ENCODE measurements at regions not wholly inside any gene's neighbourhood (a gene's known extent, or its start where the extent isn't known, plus 50 kb on each side); places are given as distances from the start of the nearest gene placed in this dataset.

GRCh38 chr18:44626236-44626635 lies 54.5 kb upstream of the SETBP1 start:
- ChIA-PET CTCF (no interaction called here), POLR2A (no interaction called here), RAD21 (ENCODE audit: low non-redundant PET in 1 of 2, low total read pairs in 2 of 2, uncharacterized antibody in 2 of 2, unreplicated experiment in 2 of 2) (no interaction called here)
- no peaks in the 10 kb centered on the region for H3K4me1 ChIP-seq (ENCODE audit: control insufficient read depth in 1 of 2, insufficient read depth in 2 of 2, low read length in 2 of 2)
- BruUV-seq (replicated peaks), result no TSS peak
- H2AFZ ChIP-seq (ENCODE audit: low read depth, low read length, poor library complexity, severe bottlenecking), result no peak overlapping the region
- no peak overlapping the region for H3K27ac ChIP-seq (ENCODE audit: low read depth, low read length)
- ATAC-seq (no peak), DNase-seq (ENCODE audit: low read depth, low spot score) (no peak)
- no peaks in the 10 kb centered on the region for H3K79me2 ChIP-seq (ENCODE audit: insufficient read depth, low read length)
- no peaks in the 10 kb centered on the region for H4K20me1 ChIP-seq (ENCODE audit: insufficient read depth)
- no peaks in the 10 kb centered on the region for H3K27me3 ChIP-seq (ENCODE audit: insufficient read depth, low read length)
- no peak overlapping the region for H3K4me2 ChIP-seq (ENCODE audit: low read length)
- intact Hi-C loops (cut with micrococcal nuclease), result no loop called here
- no peaks in the 10 kb centered on the region for H3K36me3 ChIP-seq (ENCODE audit: control insufficient read depth in 1 of 2, insufficient read depth in 2 of 2, low read length in 2 of 2)
- H3K4me3 ChIP-seq (replicated peaks in 1 of 2; ENCODE audit: low read depth in 1 of 2, low read length in 2 of 2), result no peak overlapping the region
- TF ChIP-seq JUND (IDR thresholded peaks at IDR 0.05), result no peak
- no peak for TF ChIP-seq CEBPB (IDR thresholded peaks at IDR 0.05; ENCODE audit: low read depth)
- no peak for TF ChIP-seq REST (IDR thresholded peaks at IDR 0.05; ENCODE audit: low read depth)
- no peak for TF ChIP-seq YY1 (IDR thresholded peaks at IDR 0.05; ENCODE audit: extremely low read depth, insufficient replicate concordance, low read depth, low read length)
- H3K9me3 ChIP-seq (ENCODE audit: control insufficient read depth in 1 of 2, insufficient read depth in 1 of 2, low read depth in 1 of 2, low read length in 2 of 2), result peaks cover 5 to 28% of the 10 kb centered on the region in 2 experiments; a peak in 2 of 4 replicates
- H3K9me2 ChIP-seq (ENCODE audit: insufficient read depth), result no peaks in the 10 kb centered on the region
- H3K9ac ChIP-seq (ENCODE audit: low read length), result no peak overlapping the region

GRCh38 chr18:44626807-44627206 lies 53.9 kb upstream of the SETBP1 start:
- H3K79me2 ChIP-seq (ENCODE audit: insufficient read depth, low read length), result no peaks in the 10 kb centered on the region
- no peak for DNase-seq (ENCODE audit: low read depth, low spot score)
- BruUV-seq (replicated peaks), result no TSS peak
- H3K36me3 ChIP-seq (ENCODE audit: control insufficient read depth in 1 of 2, insufficient read depth in 2 of 2, low read length in 2 of 2), result no peaks in the 10 kb centered on the region
- H3K9ac ChIP-seq (ENCODE audit: low read length), result no peak overlapping the region
- H2AFZ ChIP-seq (ENCODE audit: low read depth, low read length, poor library complexity, severe bottlenecking), result no peak overlapping the region
- no peaks in the 10 kb centered on the region for H3K9me2 ChIP-seq (ENCODE audit: insufficient read depth)
- CTCF ChIA-PET, result no interaction called here
- peaks cover 5 to 33% of the 10 kb centered on the region in 2 experiments; a peak in 2 of 4 replicates for H3K9me3 ChIP-seq (ENCODE audit: control insufficient read depth in 1 of 2, insufficient read depth in 1 of 2, low read depth in 1 of 2, low read length in 2 of 2)
- RAD21 ChIA-PET (ENCODE audit: low non-redundant PET in 1 of 2, low total read pairs in 2 of 2, uncharacterized antibody in 2 of 2, unreplicated experiment in 2 of 2), result no interaction called here
- no peak overlapping the region for H3K27ac ChIP-seq (ENCODE audit: low read depth, low read length)
- H3K4me2 ChIP-seq (ENCODE audit: low read length), result no peak overlapping the region
- no peaks in the 10 kb centered on the region for H4K20me1 ChIP-seq (ENCODE audit: insufficient read depth)
- no peak overlapping the region for H3K4me3 ChIP-seq (replicated peaks in 1 of 2; ENCODE audit: low read depth in 1 of 2, low read length in 2 of 2)
- no peaks in the 10 kb centered on the region for H3K4me1 ChIP-seq (ENCODE audit: control insufficient read depth in 1 of 2, insufficient read depth in 2 of 2, low read length in 2 of 2)
- H3K27me3 ChIP-seq (ENCODE audit: insufficient read depth, low read length), result no peaks in the 10 kb centered on the region
- POLR2A ChIA-PET, result no interaction called here
- intact Hi-C loops (cut with micrococcal nuclease), result no loop called here
- no peak for ATAC-seq
- no peak for TF ChIP-seq EZH2 (IDR thresholded peaks at IDR 0.05)
- no peak for TF ChIP-seq YY1 (IDR thresholded peaks at IDR 0.05; ENCODE audit: extremely low read depth, insufficient replicate concordance, low read depth, low read length)
- TF ChIP-seq FOSL1 (IDR thresholded peaks at IDR 0.05; ENCODE audit: low read depth), result no peak
- TF ChIP-seq POLR2AphosphoS5 (IDR thresholded peaks at IDR 0.05; ENCODE audit: low read depth, low read length), result no peak
- no peak for TF ChIP-seq ZBTB33 (IDR thresholded peaks at IDR 0.05; ENCODE audit: extremely low read depth, insufficient replicate concordance, low read length)
- TF ChIP-seq CEBPB (IDR thresholded peaks at IDR 0.05; ENCODE audit: low read depth), result no peak
- no peak for TF ChIP-seq REST (IDR thresholded peaks at IDR 0.05; ENCODE audit: low read depth)
- no peak for TF ChIP-seq POLR2A (IDR thresholded peaks at IDR 0.05; ENCODE audit: borderline replicate concordance, extremely low read depth, insufficient read depth, insufficient read length)
- TF ChIP-seq ZFX (IDR thresholded peaks at IDR 0.05), result no peak
- no peak for TF ChIP-seq RAD21 (IDR thresholded peaks at IDR 0.05; ENCODE audit: low read depth)

All from HCT116 (cell line).